Embryonic facial prominence (tissue), 1 donor: ENCODE measurements at regions not wholly inside any gene's neighbourhood (a gene's known extent, or its start where the extent isn't known, plus 50 kb on each side); places are given as distances from the start of the nearest gene placed in this dataset.
A peak's percentile ranks its signal among the peaks of the same experiment; 100 is the strongest.

ENCODE experiments used
- DNase-seq: peaks from one replicate; pipeline ENCODE4 v3.0.0-alpha.2; 2016; ENCODE audit errors: extremely low spot score

DNA sequence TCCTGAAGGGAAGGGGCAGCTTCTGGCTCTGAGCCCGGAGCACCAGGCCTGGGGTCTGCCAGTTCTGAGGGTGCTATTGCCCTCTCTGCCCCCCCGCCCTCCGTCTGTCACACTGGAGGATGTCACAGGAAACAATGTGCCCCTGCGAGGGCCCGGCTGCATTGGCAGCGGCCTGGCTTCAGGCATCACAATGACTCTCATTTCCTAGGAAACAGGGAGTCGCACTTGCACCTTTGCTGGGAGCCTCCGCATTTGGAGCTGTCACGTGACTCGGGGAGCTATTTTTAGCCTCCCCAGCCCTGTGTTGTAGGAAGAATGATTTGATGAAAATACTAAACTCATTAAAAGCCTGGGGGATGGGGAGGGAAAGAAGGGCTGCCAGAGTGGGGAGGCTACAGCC is 518.9 kb downstream of the SHQ1 start:
- peak; percentile 31 for DNase-seq

- DNase-seq = no peak
These were observed 519.4 kb downstream of the SHQ1 start for GRCh38 chr3:72328755-72329277.

DNA sequence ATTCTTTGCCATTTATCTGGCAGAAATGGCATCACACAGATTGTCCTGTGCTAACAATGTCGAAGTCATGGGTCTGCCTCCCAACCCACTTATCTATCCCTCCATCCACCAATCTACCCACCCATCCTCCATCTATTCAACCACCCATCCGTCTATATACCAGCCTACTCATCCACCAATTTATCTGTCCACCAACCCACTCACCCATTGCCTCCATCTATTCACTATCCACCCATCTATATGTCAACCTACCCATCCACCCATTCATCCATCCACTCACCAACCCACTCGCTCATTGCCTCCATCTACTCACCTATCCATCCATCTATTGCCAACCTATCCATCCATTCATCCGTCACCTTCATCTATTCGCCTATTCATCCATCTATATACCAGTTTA is 521.2 kb downstream of the SHQ1 start:
- no peak for DNase-seq

DNA sequence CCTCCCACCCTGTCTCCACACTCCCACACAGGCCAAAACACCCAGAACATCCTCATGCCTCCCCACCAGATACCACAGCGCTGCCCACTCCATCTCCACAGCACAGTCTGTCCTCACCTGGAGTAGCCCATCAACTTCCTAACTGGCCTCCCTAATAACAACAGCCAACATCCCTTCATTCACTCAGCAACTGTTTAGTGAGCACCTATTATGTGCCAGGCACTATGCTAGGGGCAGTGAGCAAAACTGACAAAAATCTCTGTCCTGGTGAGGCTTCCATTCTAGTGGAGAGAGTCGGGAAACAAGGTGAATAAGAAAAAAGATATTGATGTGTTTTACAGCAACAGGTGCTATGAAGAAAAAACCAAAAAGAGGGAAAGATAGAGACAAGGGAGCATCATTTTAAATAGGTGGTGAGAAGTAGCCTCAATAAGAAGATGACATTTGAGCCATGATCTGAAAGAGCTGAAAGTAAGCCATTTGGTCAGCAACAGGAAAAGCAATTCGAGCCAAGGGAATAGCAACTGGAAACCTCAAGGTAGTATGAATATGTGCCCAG is 523.9 kb downstream of the SHQ1 start:
- no peak for DNase-seq

- DNase-seq = no peak
These were observed 524.5 kb downstream of the SHQ1 start for GRCh38 chr3:72323773-72324172.

- no peak for DNase-seq
These were observed 525.8 kb downstream of the SHQ1 start for GRCh38 chr3:72322264-72322976.

- no peak for DNase-seq
These were observed 527.3 kb downstream of the SHQ1 start for GRCh38 chr3:72320955-72321303.

DNA sequence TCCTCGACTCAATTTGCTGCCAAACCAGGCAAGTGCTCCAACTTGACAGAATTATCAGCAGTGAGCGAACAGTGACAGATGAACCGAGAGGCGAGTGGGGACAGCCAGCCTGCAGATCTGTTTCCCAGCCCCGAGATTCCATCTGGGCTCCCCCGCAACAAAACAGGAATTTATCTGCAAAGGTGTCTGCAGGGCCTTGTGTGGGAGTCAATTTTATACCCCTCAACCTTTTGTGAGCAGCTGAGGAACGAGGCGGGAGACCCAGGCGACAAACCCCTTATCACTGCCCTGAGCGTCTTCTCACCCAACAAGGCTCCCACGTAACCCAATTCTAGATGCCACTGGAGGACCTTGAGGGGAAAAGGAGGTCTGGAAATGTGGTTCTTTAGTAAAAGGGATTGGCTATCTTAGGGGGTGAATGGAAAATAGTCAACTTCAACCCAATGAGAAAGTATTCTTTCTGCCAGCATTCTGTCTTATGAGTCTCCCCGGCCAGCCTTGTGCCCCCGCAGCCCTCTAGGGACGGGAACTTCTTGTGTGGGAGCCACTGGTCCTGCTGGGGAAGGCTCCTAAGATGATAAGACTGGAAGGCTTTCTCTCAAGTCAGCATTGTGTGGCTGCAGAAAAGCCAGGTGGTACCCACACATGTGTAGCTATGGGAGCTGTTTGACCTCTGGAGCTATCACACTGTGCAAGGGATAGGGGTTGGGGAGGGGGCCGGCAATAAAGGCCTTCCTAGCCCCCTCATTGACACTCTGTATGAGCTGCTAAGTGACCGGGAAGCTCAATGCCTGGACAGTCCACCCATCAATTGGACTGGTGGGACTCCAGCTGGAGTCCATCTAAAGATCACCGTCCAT is 527.9 kb downstream of the SHQ1 start:
- no peak for DNase-seq

- no peak for DNase-seq
These were observed 528.8 kb downstream of the SHQ1 start for GRCh38 chr3:72319194-72320094.

DNA sequence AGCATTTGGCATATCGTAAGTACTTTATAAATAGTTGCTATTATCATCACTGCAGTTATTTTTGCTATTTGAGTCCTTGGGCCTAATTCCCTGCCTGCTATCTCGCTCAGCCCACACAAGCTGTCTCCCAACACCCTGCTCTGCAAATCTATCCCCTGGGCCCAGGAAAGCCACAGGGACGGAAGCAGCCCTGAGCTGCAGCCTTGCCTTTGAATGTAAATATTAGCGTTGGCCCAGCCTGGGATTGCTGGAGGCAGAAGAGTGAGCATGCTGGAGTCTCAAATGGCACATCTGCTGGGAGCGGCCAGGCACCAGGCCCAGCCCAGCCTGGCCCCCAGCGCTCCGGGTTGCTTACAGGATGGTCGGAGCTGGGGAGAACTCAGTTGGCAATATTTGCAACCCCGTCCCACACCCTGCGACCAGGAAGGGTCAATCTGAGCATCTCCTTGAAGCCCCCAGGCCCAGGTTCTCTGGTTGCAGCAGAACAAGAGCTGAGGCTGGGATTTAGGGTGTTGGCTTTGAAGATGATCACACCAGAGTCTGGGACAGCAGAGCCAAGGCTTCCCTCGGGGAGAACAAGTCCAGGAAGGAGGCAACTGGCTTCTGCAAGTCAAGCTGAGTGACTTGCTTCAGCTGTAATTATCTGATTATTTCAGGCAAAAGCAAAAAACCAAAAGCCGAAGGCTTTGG is 529.6 kb downstream of the SHQ1 start:
- no peak for DNase-seq

- DNase-seq = no peak
These were observed 530.8 kb downstream of the SHQ1 start for GRCh38 chr3:72317491-72317890.

- no peak for DNase-seq
These were observed 531.6 kb downstream of the SHQ1 start for GRCh38 chr3:72316501-72317279.

DNA sequence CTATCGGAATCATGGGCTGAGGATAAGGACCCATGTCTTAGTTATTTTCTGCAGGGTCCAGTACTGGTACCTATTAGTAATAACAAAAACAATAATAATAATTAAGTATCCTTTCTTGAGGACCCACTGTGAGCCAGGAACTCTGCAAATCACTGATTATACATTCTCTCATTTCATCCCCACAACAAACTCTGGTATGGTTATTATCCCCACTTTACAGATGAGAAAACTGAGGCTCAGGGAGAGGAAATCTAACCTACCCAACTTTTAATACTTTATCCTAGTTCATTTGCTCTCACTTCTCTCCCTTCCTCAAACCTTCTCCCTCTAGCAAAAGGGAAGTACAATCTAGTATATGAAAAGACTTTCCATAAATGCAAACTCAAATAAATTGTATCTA is 528.4 kb upstream of the PROK2 start:
- no peak for DNase-seq

GRCh38 chr3:72312339-72312738 is 527.4 kb upstream of the PROK2 start:
- no peak for DNase-seq

DNA sequence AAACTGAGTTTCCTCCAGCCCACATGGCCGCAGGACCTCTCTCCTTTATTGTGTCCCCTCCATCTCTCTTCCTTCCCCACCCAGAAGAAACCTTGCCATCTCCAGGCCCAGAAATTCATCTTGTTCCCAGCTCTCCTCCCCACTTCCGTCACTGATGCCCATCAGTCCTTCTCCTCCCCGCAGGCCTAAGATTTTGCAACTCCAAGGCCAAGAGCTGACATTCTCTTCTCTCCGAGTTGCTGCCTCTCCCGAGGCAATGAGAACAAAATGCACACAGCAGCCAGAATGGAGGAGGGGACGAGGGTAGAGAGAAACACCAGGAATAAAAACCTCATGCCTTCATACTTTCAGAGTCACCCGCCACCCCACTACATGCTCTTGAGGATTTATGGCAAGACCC is 526.5 kb upstream of the PROK2 start:
- DNase-seq = no peak

- DNase-seq = no peak
These were observed 525.8 kb upstream of the PROK2 start for GRCh38 chr3:72310419-72311380.

DNA sequence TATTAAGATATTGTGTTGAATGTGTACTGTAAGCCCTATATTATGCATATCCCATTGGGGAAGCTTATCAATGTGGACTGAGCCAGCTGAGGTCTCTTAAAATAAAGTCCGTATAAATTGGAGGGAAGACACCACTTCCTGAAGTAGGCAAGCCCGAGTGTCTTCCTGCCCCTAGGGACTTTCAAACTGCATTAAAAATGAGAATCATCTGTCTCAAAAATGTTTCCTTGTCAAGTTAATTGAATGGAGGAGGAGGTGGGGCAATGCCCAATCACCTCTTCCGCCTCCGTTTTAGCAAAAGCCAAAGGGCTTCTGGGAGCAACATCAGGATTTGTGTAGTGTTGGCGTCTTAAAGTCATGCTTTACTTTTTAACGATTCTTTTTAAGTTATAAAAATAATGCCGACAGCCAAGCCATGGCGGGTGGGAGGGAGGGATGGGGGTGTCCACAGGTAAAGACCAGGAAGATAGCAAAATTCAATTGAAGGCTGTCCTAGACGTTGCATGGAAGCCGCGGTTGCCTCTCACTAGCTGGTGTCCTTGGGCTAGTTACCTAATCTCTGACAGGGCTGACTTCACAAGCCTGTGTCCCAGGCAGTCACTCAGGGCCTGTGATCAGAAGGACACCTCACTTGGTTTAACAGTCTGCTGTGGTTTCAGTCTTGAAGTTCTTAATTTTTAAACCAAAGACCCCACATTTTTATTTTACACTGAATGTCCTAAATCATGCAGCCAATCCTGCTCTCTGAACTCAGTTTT is 524.9 kb upstream of the PROK2 start:
- no peak for DNase-seq

- DNase-seq = no peak
These were observed 523.7 kb upstream of the PROK2 start for GRCh38 chr3:72308641-72309040.
